ENCODE measurements at regions not wholly inside any gene's neighbourhood (a gene's known extent, or its start where the extent isn't known, plus 50 kb on each side); places are given as distances from the start of the nearest gene placed in this dataset.

GRCh38 chr1:93815366-93816110, 63.5 kb downstream of the DNTTIP2 start:
- TF ChIP-seq CTCF (conservative IDR thresholded peaks at IDR 0.05; ENCODE audit: low read depth): no peak
- ChIA-PET POLR2A (ENCODE audit: low non-redundant PET) (no interaction called here), CTCF (interaction anchor here (0.7 to 3.7 kb wide), 4 partner anchors 13 to 276 kb away, joined by 3 to 81 read pairs (median 26); partner anchors contain the start of gene BCAR3)
- DNase-seq (ENCODE audit: low spot score): no peak
- no peak overlapping the region for H3K27ac ChIP-seq

GRCh38 chr1:93814795-93815340, 64.1 kb downstream of the DNTTIP2 start:
- CTCF ChIA-PET: interaction anchor here (0.7 to 3.7 kb wide), 9 partner anchors 14 to 510 kb away, joined by 3 to 81 read pairs (median 6); partner anchors contain the start of gene BCAR3
- H3K27ac ChIP-seq: peak overlapping the region; percentile 24; the same call in 1 of the 2 replicates
- POLR2A ChIA-PET (ENCODE audit: low non-redundant PET): no interaction called here
- no peak for DNase-seq (ENCODE audit: low spot score)
- no peak for TF ChIP-seq CTCF (conservative IDR thresholded peaks at IDR 0.05; ENCODE audit: low read depth)

GRCh38 chr1:93814059-93814794, 64.8 kb downstream of the DNTTIP2 start:
- CTCF ChIA-PET: interaction anchor here (0.5 to 3.7 kb wide), 43 partner anchors 8 to 1852 kb away, joined by 3 to 81 read pairs (median 5); partner anchors contain the start of gene BCAR3
- DNase-seq (ENCODE audit: low spot score): peak; percentile 67

GRCh38 chr1:93813076-93813475, 65.9 kb downstream of the DNTTIP2 start:
- POLR2A ChIA-PET (ENCODE audit: low non-redundant PET): interaction anchor here (1.0 kb wide), 1 partner anchor 133 kb away, joined by 3 read pairs; no protein-coding TSS in a partner anchor
- H3K27ac ChIP-seq: peak overlapping the region; percentile 60
- no peak for TF ChIP-seq CTCF (conservative IDR thresholded peaks at IDR 0.05; ENCODE audit: low read depth)
- CTCF ChIA-PET: interaction anchor here (0.6 to 3.7 kb wide), 23 partner anchors 8 to 244 kb away, joined by 3 to 81 read pairs (median 5); partner anchors contain the start of gene BCAR3
- DNase-seq (ENCODE audit: low spot score): no peak

More at GRCh38 chr1:93814059-93814794, 64.8 kb downstream of the DNTTIP2 start:
- POLR2A ChIA-PET (ENCODE audit: low non-redundant PET): no interaction called here
- H3K27ac ChIP-seq: peak overlapping the region; percentile 24; the same call in 1 of the 2 replicates
- peak; percentile 99 for TF ChIP-seq CTCF (conservative IDR thresholded peaks at IDR 0.05; ENCODE audit: low read depth)

- TF ChIP-seq CTCF (conservative IDR thresholded peaks at IDR 0.05; ENCODE audit: low read depth): no peak
- DNase-seq (ENCODE audit: low spot score): no peak
- CTCF ChIA-PET: interaction anchor here (0.6 to 1.4 kb wide), 6 partner anchors 100 to 311 kb away, joined by 3 to 9 read pairs (median 4); no protein-coding TSS in a partner anchor
These were observed 67.5 kb downstream of the DNTTIP2 start for GRCh38 chr1:93811326-93812065.

More at GRCh38 chr1:93811326-93812065, 67.5 kb downstream of the DNTTIP2 start:
- H3K27ac ChIP-seq: peak overlapping the region; percentile 37; the same call in 1 of the 2 replicates
- POLR2A ChIA-PET (ENCODE audit: low non-redundant PET): no interaction called here

Measured in RWPE1 (cell line).